ENCODE measurements at regions not wholly inside any gene's neighbourhood (a gene's known extent, or its start where the extent isn't known, plus 50 kb on each side); places are given as distances from the start of the nearest gene placed in this dataset.

DNA sequence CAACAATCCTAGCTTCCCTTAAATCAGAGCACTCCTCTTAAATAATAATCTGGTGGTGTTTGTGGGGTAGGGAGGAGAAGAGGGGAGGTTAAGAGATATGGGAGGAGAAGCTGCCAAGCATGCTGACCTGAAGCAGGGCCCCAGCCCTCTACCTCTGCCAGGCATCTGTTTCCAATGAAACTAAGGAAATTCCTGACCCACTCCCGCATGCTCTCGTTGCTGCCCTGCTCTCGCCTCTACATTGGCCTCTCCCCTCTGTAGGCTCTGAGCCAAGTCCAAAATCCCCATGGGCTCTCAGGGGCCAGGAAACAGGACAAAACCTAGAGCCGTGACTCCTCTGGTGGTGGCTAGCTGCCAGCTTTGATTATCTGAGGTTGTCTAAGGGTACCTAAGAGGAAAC is 559.5 kb upstream of the CDH11 start:
- Histone ChIP-seq H2AFZ (ENCODE audit: low read depth, low read length) (no peak overlapping the region), H3K36me3 (ENCODE audit: insufficient read depth, low read length) (no peaks in the 10 kb centered on the region), H3K79me2 (ENCODE audit: insufficient read depth, low read length) (no peaks in the 10 kb centered on the region), H3K9ac (ENCODE audit: low read length) (no peak overlapping the region), H3K4me3 (ENCODE audit: insufficient read depth, low read depth, low read length) (no peak overlapping the region), H3K4me2 (ENCODE audit: low read length) (no peak overlapping the region), H3K4me1 (ENCODE audit: insufficient read depth, low read length) (no peaks in the 10 kb centered on the region), H3K9me3 (ENCODE audit: insufficient read depth, low read depth, low read length) (no peaks in the 10 kb centered on the region), H3K27me3 (ENCODE audit: insufficient read depth, low read length) (no peaks in the 10 kb centered on the region), H3K27ac (ENCODE audit: low read depth, low read length) (no peak overlapping the region), H4K20me1 (ENCODE audit: insufficient read depth, low read length) (no peaks in the 10 kb centered on the region)
- Mint-ChIP-seq H3K36me3 (ENCODE audit: low read depth, unreplicated experiment) (no peaks in the 10 kb centered on the region), H3K27ac (ENCODE audit: unreplicated experiment) (no peak overlapping the region), H3K9me3 (ENCODE audit: unreplicated experiment) (peaks cover 6% of the 10 kb centered on the region), H3K4me3 (ENCODE audit: unreplicated experiment) (no peak overlapping the region), H3K27me3 (ENCODE audit: low read depth, unreplicated experiment) (peaks cover 6% of the 10 kb centered on the region), H3K4me1 (ENCODE audit: low read depth, unreplicated experiment) (no peaks in the 10 kb centered on the region)
- no peak for FAIRE-seq
- no peak for DNase-seq (ENCODE audit: low read depth)
- no peak for TF ChIP-seq EZH2 (IDR thresholded peaks at IDR 0.05; ENCODE audit: insufficient read depth, low read length)
- TF ChIP-seq, protein P1, sequence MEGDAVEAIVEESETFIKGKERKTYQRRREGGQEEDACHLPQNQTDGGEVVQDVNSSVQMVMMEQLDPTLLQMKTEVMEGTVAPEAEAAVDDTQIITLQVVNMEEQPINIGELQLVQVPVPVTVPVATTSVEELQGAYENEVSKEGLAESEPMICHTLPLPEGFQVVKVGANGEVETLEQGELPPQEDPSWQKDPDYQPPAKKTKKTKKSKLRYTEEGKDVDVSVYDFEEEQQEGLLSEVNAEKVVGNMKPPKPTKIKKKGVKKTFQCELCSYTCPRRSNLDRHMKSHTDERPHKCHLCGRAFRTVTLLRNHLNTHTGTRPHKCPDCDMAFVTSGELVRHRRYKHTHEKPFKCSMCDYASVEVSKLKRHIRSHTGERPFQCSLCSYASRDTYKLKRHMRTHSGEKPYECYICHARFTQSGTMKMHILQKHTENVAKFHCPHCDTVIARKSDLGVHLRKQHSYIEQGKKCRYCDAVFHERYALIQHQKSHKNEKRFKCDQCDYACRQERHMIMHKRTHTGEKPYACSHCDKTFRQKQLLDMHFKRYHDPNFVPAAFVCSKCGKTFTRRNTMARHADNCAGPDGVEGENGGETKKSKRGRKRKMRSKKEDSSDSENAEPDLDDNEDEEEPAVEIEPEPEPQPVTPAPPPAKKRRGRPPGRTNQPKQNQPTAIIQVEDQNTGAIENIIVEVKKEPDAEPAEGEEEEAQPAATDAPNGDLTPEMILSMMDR (IDR thresholded peaks at IDR 0.05; ENCODE audit: insufficient read depth, low read depth, low read length) = no peak

DNA sequence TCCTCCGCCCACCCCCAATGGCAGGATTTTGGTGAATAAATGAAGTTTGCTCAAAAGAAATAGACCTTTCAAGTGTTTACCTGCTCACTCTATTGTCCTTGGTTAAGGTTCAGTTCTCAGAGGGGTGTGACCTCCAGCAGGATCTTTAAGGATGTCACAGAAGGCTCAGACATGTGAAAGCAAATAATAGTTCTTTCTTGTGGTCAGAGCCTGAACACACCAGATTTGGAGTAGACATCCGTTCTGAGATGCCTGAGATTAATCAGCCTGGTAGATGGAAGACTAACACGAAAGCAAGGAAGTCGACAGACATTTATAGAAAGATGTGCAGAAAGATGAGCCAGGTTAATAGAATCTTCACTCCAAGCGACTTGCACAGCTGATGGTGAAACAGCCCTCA is 557.9 kb upstream of the CDH11 start:
- Histone ChIP-seq H3K27ac (ENCODE audit: low read depth, low read length) (no peak overlapping the region), H3K36me3 (ENCODE audit: insufficient read depth, low read length) (no peaks in the 10 kb centered on the region), H3K79me2 (ENCODE audit: insufficient read depth, low read length) (no peaks in the 10 kb centered on the region), H4K20me1 (ENCODE audit: insufficient read depth, low read length) (no peaks in the 10 kb centered on the region), H3K9me3 (ENCODE audit: insufficient read depth, low read depth, low read length) (no peaks in the 10 kb centered on the region), H3K4me3 (ENCODE audit: insufficient read depth, low read depth, low read length) (no peak overlapping the region), H3K4me1 (ENCODE audit: insufficient read depth, low read length) (no peaks in the 10 kb centered on the region), H3K27me3 (ENCODE audit: insufficient read depth, low read length) (no peaks in the 10 kb centered on the region), H2AFZ (ENCODE audit: low read depth, low read length) (no peak overlapping the region), H3K9ac (ENCODE audit: low read length) (no peak overlapping the region), H3K4me2 (ENCODE audit: low read length) (no peak overlapping the region)
- Mint-ChIP-seq H3K27ac (ENCODE audit: unreplicated experiment) (no peak overlapping the region), H3K4me3 (ENCODE audit: unreplicated experiment) (no peak overlapping the region), H3K36me3 (ENCODE audit: low read depth, unreplicated experiment) (no peaks in the 10 kb centered on the region), H3K9me3 (ENCODE audit: unreplicated experiment) (peaks cover 6% of the 10 kb centered on the region), H3K27me3 (ENCODE audit: low read depth, unreplicated experiment) (peaks cover 6% of the 10 kb centered on the region), H3K4me1 (ENCODE audit: low read depth, unreplicated experiment) (no peaks in the 10 kb centered on the region)
- FAIRE-seq (no peak), DNase-seq (ENCODE audit: low read depth) (no peak)
- TF ChIP-seq, protein P1 (IDR thresholded peaks at IDR 0.05; ENCODE audit: insufficient read depth, low read depth, low read length) = no peak
- TF ChIP-seq EZH2 (IDR thresholded peaks at IDR 0.05; ENCODE audit: insufficient read depth, low read length) = no peak

GRCh38 chr16:65675161-65675560 is 553.3 kb upstream of the CDH11 start:
- H4K20me1 ChIP-seq (ENCODE audit: insufficient read depth, low read length) = no peaks in the 10 kb centered on the region
- Mint-ChIP-seq H3K4me3 (ENCODE audit: unreplicated experiment) (no peak overlapping the region), H3K4me1 (ENCODE audit: low read depth, unreplicated experiment) (peaks cover 4% of the 10 kb centered on the region), H3K27ac (ENCODE audit: unreplicated experiment) (no peak overlapping the region), H3K9me3 (ENCODE audit: unreplicated experiment) (peaks cover 9% of the 10 kb centered on the region), H3K27me3 (ENCODE audit: low read depth, unreplicated experiment) (peaks cover 9% of the 10 kb centered on the region), H3K36me3 (ENCODE audit: low read depth, unreplicated experiment) (no peaks in the 10 kb centered on the region)
- peaks cover 7% of the 10 kb centered on the region for H3K4me1 ChIP-seq (ENCODE audit: insufficient read depth, low read length)
- H3K4me2 ChIP-seq (ENCODE audit: low read length) = no peak overlapping the region
- H3K9ac ChIP-seq (ENCODE audit: low read length) = no peak overlapping the region
- no peaks in the 10 kb centered on the region for H3K79me2 ChIP-seq (ENCODE audit: insufficient read depth, low read length)
- no peak for DNase-seq (ENCODE audit: low read depth)
- no peak overlapping the region for H3K27ac ChIP-seq (ENCODE audit: low read depth, low read length)
- no peaks in the 10 kb centered on the region for H3K9me3 ChIP-seq (ENCODE audit: insufficient read depth, low read depth, low read length)
- H3K27me3 ChIP-seq (ENCODE audit: insufficient read depth, low read length) = no peaks in the 10 kb centered on the region
- H3K4me3 ChIP-seq (ENCODE audit: insufficient read depth, low read depth, low read length) = no peak overlapping the region
- TF ChIP-seq, protein P1 (IDR thresholded peaks at IDR 0.05; ENCODE audit: insufficient read depth, low read depth, low read length) = no peak
- no peak for TF ChIP-seq EZH2 (IDR thresholded peaks at IDR 0.05; ENCODE audit: insufficient read depth, low read length)
- no peak for FAIRE-seq
- H2AFZ ChIP-seq (ENCODE audit: low read depth, low read length) = no peak overlapping the region
- H3K36me3 ChIP-seq (ENCODE audit: insufficient read depth, low read length) = no peaks in the 10 kb centered on the region
